DOHH2 (cell line): ENCODE measurements at regions not wholly inside any gene's neighbourhood (a gene's known extent, or its start where the extent isn't known, plus 50 kb on each side); places are given as distances from the start of the nearest gene placed in this dataset.

Experiments used
- EZH2phosphoT487 ChIP-seq: fragments of 200-600 bp; sonication (generic); IDR thresholded peaks from 2 replicates; pipeline ENCODE4 v1.6.1; 2017; ENCODE audit warnings: borderline replicate concordance, mild to moderate bottlenecking, antibody characterized with exemption, low read length, moderate library complexity, mixed read lengths
- TF ChIP-seq, protein P1 (sequence below): fragments of 200-600 bp; sonication (generic); IDR thresholded peaks from one replicate; pipeline ENCODE4 v1.5.1; 2014; ENCODE audit warnings: antibody characterized with exemption, mild to moderate bottlenecking, low read depth, low read length; ENCODE audit not compliant: poor library complexity, severe bottlenecking

DNA sequence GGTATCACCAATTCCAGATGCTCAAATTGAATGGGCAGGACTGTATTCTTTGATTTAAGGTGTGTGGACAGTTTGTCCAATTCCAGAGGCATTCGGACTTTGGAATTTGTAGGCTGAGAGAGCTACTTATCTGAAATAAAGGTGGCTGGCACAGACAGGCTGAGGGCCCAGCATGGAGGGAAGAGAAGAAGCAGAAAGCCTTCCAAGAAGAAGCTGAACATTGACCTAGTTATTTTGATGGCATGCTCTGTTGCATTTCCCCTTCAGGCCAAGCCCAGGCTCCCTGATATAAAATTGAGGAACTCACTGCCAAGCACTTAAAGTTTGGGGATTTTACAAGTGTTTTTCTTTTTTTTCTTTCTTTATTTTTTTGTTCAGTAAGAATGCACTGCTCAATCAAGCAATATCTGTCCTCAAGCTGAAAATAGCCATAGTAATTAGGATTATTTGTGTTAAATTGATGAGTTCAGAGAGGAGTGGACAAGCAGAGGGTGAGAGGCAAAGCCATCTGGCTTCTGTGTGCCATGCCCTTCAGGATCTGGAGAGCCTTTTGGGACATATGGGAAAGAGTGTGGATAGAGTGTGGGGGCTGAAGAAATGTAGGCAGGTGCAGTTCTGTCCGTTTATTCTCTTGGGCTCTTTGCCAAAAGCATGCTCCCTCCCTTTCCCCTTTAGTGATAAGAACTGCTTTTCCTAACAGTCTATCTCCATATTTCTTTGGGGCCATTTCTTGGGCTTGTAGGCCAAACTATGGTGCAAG is 148.9 kb downstream of the OXSM start:
- TF ChIP-seq, protein P1, sequence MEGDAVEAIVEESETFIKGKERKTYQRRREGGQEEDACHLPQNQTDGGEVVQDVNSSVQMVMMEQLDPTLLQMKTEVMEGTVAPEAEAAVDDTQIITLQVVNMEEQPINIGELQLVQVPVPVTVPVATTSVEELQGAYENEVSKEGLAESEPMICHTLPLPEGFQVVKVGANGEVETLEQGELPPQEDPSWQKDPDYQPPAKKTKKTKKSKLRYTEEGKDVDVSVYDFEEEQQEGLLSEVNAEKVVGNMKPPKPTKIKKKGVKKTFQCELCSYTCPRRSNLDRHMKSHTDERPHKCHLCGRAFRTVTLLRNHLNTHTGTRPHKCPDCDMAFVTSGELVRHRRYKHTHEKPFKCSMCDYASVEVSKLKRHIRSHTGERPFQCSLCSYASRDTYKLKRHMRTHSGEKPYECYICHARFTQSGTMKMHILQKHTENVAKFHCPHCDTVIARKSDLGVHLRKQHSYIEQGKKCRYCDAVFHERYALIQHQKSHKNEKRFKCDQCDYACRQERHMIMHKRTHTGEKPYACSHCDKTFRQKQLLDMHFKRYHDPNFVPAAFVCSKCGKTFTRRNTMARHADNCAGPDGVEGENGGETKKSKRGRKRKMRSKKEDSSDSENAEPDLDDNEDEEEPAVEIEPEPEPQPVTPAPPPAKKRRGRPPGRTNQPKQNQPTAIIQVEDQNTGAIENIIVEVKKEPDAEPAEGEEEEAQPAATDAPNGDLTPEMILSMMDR: no peak
- TF ChIP-seq EZH2phosphoT487: no peak
